Endothelial cell of umbilical vein (primary cell): ENCODE measurements at regions not wholly inside any gene's neighbourhood (a gene's known extent, or its start where the extent isn't known, plus 50 kb on each side); places are given as distances from the start of the nearest gene placed in this dataset.

ENCODE experiments used
- JUN ChIP-seq: IDR thresholded peaks from 2 replicates; pipeline ENCODE4 v1.6.1; 2011; ENCODE audit warnings: borderline replicate concordance, low read depth; ENCODE audit not compliant: insufficient read length, insufficient read depth
- TF ChIP-seq, protein P1 (sequence below), 2 donors: IDR thresholded peaks; 1 replicate in 1 of 2; 2 replicates in 1 of 2; pipeline ENCODE4 v1.5.1; 2011; ENCODE audit warnings: low read length in 2 of 2, mild to moderate bottlenecking in 2 of 2, moderate library complexity in 2 of 2, control low read depth in 1 of 2, inconsistent platforms in 1 of 2, low read depth in 1 of 2; ENCODE audit not compliant: insufficient read depth in 1 of 2; ENCODE audit errors: extremely low read depth in 1 of 2

DNA sequence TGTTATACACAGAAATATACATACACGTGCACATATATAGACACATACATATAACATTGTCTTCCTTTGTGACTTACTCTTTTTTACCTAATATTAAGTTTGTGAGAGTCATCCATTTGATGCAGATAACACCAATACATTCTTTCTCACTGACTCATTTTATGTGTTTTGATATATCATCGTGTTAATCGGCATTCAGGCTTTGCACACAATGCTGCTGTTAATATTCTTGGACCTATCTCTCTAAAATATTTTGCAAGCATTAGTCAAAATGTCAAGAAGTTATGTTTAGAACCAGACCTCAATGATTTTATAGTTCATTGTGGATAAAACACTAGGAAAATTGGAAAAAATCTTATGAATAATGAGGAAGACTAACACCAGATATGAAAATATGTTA, 441.1 kb downstream of the LRATD1 start:
- no peak for TF ChIP-seq JUN
- TF ChIP-seq, protein P1, sequence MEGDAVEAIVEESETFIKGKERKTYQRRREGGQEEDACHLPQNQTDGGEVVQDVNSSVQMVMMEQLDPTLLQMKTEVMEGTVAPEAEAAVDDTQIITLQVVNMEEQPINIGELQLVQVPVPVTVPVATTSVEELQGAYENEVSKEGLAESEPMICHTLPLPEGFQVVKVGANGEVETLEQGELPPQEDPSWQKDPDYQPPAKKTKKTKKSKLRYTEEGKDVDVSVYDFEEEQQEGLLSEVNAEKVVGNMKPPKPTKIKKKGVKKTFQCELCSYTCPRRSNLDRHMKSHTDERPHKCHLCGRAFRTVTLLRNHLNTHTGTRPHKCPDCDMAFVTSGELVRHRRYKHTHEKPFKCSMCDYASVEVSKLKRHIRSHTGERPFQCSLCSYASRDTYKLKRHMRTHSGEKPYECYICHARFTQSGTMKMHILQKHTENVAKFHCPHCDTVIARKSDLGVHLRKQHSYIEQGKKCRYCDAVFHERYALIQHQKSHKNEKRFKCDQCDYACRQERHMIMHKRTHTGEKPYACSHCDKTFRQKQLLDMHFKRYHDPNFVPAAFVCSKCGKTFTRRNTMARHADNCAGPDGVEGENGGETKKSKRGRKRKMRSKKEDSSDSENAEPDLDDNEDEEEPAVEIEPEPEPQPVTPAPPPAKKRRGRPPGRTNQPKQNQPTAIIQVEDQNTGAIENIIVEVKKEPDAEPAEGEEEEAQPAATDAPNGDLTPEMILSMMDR (IDR thresholded peaks at IDR 0.05; ENCODE audit: extremely low read depth in 1 of 2, insufficient read depth in 1 of 2, low read depth in 1 of 2, low read length in 2 of 2) = no peak
